Stomach (tissue), 8 donors: ENCODE measurements at regions not wholly inside any gene's neighbourhood (a gene's known extent, or its start where the extent isn't known, plus 50 kb on each side); places are given as distances from the start of the nearest gene placed in this dataset.

ENCODE experiments used
- DNase-seq, 2 donors: peaks; one replicate each; pipeline versions ENCODE4 v3.0.0 to v3.0.0-alpha.2; 2013 to 2019
- H3K27ac ChIP-seq, 5 donors: fragments of 200-600 bp in 4 of 5; sonication (generic) in 4 of 5; one replicate each; pipeline ENCODE4 v1.5.1; 2013 to 2019; ENCODE audit warnings: mild to moderate bottlenecking in 1 of 5, moderate library complexity in 1 of 5
- H3K27me3 ChIP-seq, 3 donors: fragments of 200-600 bp; sonication (generic); one replicate each; pipeline ENCODE4 v1.5.1; 2017 to 2019; ENCODE audit warnings: mixed run types in 1 of 3
- H3K36me3 ChIP-seq, 4 donors: fragments of 200-600 bp; sonication (generic); 1 replicate in 3 of 4; 2 replicates in 1 of 4; pipeline ENCODE4 v1.5.1; 2016 to 2019
- H3K4me1 ChIP-seq, 4 donors: fragments of 200-600 bp; sonication (generic); one replicate each; pipeline ENCODE4 v1.5.1; 2016 to 2019
- H3K4me3 ChIP-seq, 4 donors: fragments of 200-600 bp; sonication (generic) in 3 of 4; one replicate each; pipeline ENCODE4 v1.5.1; 2016 to 2019; ENCODE audit warnings: mild to moderate bottlenecking in 1 of 4
- H3K9me3 ChIP-seq, 4 donors: fragments of 200-600 bp; sonication (generic); one replicate each; pipeline ENCODE4 v1.5.1; 2016 to 2019
- EP300 ChIP-seq: sonication (generic); formaldehyde crosslinking; IDR thresholded peaks from one replicate; pipeline ENCODE4 v1.6.1; 2017; ENCODE audit warnings: antibody characterized with exemption
- POLR2A ChIP-seq, 4 donors: fragments of 450-650 bp; IDR thresholded peaks; one replicate each; pipeline ENCODE4 v1.6.1; 2016; ENCODE audit warnings: antibody characterized with exemption in 4 of 4, control low read depth in 2 of 4, mild to moderate bottlenecking in 1 of 4, moderate library complexity in 1 of 4
- POLR2AphosphoS5 ChIP-seq, 3 donors: sonication (generic); formaldehyde crosslinking; IDR thresholded peaks; one replicate each; pipeline ENCODE4 v1.6.1; 2016; ENCODE audit warnings: antibody characterized with exemption in 3 of 3
- WGBS, 5 donors: extraction: QIAGEN DNeasy Blood & Tissue Kit in 3 of 5; methylation state at CpG; one replicate each; pipeline versions ENCODE4 v1.1.5 to v1.1.7; 2013 to 2018; 5-methylcytosine and 5-hydroxymethylcytosine counted together
- intact Hi-C: fragments of 100-400 bp; cut with DNase I; formaldehyde crosslinking; loops from one replicate; pipeline ENCODE4 v1.15.1; 2023; ENCODE audit warnings: low total_unique reads
- TF ChIP-seq, protein P1 (sequence below), 7 experiments: fragments of 450-650 bp in 4 of 7; fragments of 200-600 bp in 3 of 7; sonication (generic) in 3 of 7; IDR thresholded peaks; one replicate each; pipeline ENCODE4 v1.5.1; 2016 to 2019; ENCODE audit warnings: antibody characterized with exemption in 7 of 7, control low read depth in 2 of 7, mild to moderate bottlenecking in 1 of 7
- donor health status: healthy with polysubstance abuse.
- donor health status: Bipolar disorder and iron deficiency.
- donor health status: healthy.

DNA sequence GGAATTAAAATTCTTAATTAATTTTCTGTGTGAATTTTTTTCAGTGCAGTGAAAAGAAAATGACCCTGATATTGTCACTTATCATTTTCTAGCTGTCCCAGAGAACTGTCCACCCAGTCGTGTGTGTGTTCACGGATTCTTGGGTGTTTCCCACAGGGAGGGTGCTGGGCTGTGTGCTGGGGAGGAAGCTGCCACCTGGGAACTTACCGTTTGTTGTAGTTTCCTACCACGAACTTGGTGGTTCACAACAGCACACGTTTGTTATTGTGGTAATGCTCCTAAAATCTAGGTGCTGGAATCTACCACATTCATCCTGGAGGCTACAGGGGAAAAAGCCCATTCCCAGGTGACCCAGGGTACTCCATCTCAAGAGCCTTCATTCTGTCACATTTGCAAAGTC, 276.1 kb downstream of the GLRX3 start:
- H3K4me1 ChIP-seq: no peaks in the 10 kb centered on the region
- H3K27me3 ChIP-seq: no peaks in the 10 kb centered on the region
- intact Hi-C loops: no loop called here
- peaks cover 0 to 8% (median 0%) of the 10 kb centered on the region in 4 donors for H3K9me3 ChIP-seq
- H3K4me3 ChIP-seq: no peak overlapping the region
- DNase-seq: no peak
- TF ChIP-seq, protein P1, sequence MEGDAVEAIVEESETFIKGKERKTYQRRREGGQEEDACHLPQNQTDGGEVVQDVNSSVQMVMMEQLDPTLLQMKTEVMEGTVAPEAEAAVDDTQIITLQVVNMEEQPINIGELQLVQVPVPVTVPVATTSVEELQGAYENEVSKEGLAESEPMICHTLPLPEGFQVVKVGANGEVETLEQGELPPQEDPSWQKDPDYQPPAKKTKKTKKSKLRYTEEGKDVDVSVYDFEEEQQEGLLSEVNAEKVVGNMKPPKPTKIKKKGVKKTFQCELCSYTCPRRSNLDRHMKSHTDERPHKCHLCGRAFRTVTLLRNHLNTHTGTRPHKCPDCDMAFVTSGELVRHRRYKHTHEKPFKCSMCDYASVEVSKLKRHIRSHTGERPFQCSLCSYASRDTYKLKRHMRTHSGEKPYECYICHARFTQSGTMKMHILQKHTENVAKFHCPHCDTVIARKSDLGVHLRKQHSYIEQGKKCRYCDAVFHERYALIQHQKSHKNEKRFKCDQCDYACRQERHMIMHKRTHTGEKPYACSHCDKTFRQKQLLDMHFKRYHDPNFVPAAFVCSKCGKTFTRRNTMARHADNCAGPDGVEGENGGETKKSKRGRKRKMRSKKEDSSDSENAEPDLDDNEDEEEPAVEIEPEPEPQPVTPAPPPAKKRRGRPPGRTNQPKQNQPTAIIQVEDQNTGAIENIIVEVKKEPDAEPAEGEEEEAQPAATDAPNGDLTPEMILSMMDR (IDR thresholded peaks at IDR 0.05): no peak
- TF ChIP-seq EP300: no peak
- no peak for TF ChIP-seq POLR2A (IDR thresholded peaks at IDR 0.05)
- no peak for TF ChIP-seq POLR2AphosphoS5 (IDR thresholded peaks at IDR 0.05)
- no peak overlapping the region for H3K27ac ChIP-seq
- 44 to 58% (median 50%) methylated on average over 5 of the region's 5 CpGs for WGBS, 5 donors
- no peaks in the 10 kb centered on the region for H3K36me3 ChIP-seq

DNA sequence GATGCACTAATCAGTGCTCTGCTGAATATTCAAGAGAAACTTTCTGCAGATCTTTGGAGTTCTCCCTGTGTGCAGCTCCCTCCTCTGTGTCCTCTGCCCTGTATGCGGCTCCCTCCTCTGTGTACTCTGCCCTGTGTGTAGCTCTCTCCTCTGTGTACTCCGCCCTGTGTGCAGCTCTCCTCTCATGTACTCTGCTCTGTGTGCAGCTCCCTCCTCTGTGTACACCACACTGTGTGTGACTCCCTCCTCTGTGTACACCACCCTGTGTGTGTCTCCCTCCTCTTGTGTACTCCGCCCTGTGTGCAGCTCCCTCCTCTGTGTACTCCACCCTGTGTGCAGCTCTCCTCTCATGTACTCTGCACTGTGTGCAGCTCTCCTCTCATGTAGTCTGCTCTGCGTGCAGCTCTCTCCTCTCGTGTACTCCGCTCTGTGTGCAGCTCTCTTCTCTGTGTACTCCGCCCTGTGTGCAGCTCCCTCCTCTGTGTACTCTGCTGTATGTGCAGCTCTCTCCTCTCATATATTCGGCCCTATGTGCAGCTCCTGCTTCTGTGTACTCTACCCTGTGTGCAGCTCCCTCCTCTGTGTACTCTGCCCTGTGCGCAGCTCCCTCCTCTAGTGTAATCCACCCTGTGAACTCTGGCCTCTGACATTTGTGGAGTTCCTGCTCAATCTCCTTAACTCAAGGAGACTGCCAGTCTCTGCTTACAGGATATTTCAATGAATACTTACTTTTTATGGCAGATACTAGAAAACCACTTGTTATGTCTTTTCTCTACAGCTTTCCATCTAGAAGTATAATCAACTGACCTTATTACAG, 280.4 kb downstream of the GLRX3 start:
- Histone ChIP-seq H3K27me3 (no peaks in the 10 kb centered on the region), H3K9me3 (no peaks in the 10 kb centered on the region), H3K4me3 (no peak overlapping the region), H3K36me3 (no peaks in the 10 kb centered on the region), H3K27ac (no peak overlapping the region), H3K4me1 (no peaks in the 10 kb centered on the region)
- DNase-seq: no peak
- 71 to 79% (median 72%) methylated on average over 9 of the region's 9 CpGs for WGBS, 5 donors
- intact Hi-C loops: no loop called here
- TF ChIP-seq POLR2AphosphoS5 (IDR thresholded peaks at IDR 0.05): no peak
- TF ChIP-seq POLR2A (IDR thresholded peaks at IDR 0.05): no peak
- TF ChIP-seq, protein P1 (IDR thresholded peaks at IDR 0.05): no peak

DNA sequence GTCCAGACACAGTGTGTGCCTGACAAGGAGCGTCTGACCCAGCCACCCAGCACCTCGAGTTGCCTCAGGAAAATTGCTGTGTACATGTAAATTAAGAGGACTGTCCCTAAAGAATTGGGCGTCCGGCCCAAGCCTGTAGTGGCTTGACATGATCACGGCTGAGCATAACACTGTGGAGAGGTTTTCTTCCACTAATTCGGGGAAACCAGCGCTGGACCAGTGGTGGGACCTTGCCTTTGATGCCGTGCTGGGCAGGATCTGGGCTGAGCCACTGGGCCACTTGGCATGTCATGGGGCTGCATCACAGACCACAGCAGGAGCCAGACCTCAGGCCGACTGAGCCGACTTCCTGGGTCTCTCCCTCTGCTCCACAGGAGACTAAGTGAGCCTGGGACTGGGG, 282.5 kb downstream of the GLRX3 start:
- Histone ChIP-seq H3K9me3 (no peaks in the 10 kb centered on the region), H3K36me3 (no peaks in the 10 kb centered on the region), H3K27me3 (no peaks in the 10 kb centered on the region), H3K4me3 (no peak overlapping the region), H3K4me1 (no peaks in the 10 kb centered on the region), H3K27ac (no peak overlapping the region)
- TF ChIP-seq, protein P1 (IDR thresholded peaks at IDR 0.05): no peak
- TF ChIP-seq POLR2AphosphoS5 (IDR thresholded peaks at IDR 0.05) (no peak), POLR2A (IDR thresholded peaks at IDR 0.05) (no peak), EP300 (no peak)
- DNase-seq: no peak
- 68 to 90% (median 77%) methylated on average over 9 to 10 of the region's 10 CpGs for WGBS, 5 donors
- intact Hi-C loops: no loop called here

DNA sequence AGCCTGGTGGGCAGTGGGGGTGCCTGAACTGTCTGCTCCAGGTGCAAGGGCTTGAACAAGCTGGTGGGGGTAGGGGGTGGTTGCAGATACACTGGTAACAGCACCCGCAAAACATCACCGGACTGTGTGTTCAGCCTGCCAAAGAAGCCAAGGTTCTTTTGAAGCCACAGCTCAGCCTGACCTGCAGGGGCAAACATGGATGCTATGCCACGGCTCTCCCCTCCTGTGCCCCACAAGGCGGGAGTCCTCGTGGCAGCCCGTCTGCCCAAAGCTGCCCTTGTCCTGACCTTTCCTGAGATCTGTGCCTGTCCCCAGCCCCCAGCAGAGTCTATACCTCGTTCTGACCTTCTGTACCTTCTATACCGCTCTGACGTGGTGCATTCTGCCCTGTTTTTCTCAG, 285.7 kb downstream of the GLRX3 start:
- intact Hi-C loops: no loop called here
- Histone ChIP-seq H3K36me3 (no peaks in the 10 kb centered on the region), H3K4me1 (no peaks in the 10 kb centered on the region), H3K9me3 (peaks cover 0 to 8% (median 0%) of the 10 kb centered on the region in 4 donors), H3K27ac (no peak overlapping the region), H3K4me3 (no peak overlapping the region), H3K27me3 (no peaks in the 10 kb centered on the region)
- WGBS, 5 donors: 68 to 81% (median 77%) methylated on average over 9 of the region's 9 CpGs
- no peak for DNase-seq
- TF ChIP-seq, protein P1 (IDR thresholded peaks at IDR 0.05): no peak
- no peak for TF ChIP-seq POLR2AphosphoS5 (IDR thresholded peaks at IDR 0.05)
- no peak for TF ChIP-seq EP300
- no peak for TF ChIP-seq POLR2A (IDR thresholded peaks at IDR 0.05)
